ENCODE measurements at regions not wholly inside any gene's neighbourhood (a gene's known extent, or its start where the extent isn't known, plus 50 kb on each side); places are given as distances from the start of the nearest gene placed in this dataset.
"Not testable (repeated sequence)": the region's sequence is repeated elsewhere in the genome, so short reads cannot be mapped to it uniquely, and the experiment has no call there.

- TF ChIP-seq POU6F1 (CRISPR knock-in tag; IDR thresholded peaks at IDR 0.05; ENCODE audit: borderline replicate concordance, low read depth) (no peak), SNAI2 (CRISPR knock-in tag; IDR thresholded peaks at IDR 0.05) (no peak), RARB (CRISPR knock-in tag; IDR thresholded peaks at IDR 0.05) (no peak), ESRRG (CRISPR knock-in tag; IDR thresholded peaks at IDR 0.05) (no peak)
- TF ChIP-seq, protein P1, sequence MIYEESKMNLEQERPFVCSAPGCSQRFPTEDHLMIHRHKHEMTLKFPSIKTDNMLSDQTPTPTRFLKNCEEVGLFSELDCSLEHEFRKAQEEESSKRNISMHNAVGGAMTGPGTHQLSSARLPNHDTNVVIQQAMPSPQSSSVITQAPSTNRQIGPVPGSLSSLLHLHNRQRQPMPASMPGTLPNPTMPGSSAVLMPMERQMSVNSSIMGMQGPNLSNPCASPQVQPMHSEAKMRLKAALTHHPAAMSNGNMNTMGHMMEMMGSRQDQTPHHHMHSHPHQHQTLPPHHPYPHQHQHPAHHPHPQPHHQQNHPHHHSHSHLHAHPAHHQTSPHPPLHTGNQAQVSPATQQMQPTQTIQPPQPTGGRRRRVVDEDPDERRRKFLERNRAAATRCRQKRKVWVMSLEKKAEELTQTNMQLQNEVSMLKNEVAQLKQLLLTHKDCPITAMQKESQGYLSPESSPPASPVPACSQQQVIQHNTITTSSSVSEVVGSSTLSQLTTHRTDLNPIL (CRISPR knock-in tag; IDR thresholded peaks at IDR 0.05; ENCODE audit: low read depth) = no peak
Observed at GRCh38 chr6:74041420-74041819, 345.4 kb downstream of the CD109 start (continued).

- TF ChIP-seq, protein P2, sequence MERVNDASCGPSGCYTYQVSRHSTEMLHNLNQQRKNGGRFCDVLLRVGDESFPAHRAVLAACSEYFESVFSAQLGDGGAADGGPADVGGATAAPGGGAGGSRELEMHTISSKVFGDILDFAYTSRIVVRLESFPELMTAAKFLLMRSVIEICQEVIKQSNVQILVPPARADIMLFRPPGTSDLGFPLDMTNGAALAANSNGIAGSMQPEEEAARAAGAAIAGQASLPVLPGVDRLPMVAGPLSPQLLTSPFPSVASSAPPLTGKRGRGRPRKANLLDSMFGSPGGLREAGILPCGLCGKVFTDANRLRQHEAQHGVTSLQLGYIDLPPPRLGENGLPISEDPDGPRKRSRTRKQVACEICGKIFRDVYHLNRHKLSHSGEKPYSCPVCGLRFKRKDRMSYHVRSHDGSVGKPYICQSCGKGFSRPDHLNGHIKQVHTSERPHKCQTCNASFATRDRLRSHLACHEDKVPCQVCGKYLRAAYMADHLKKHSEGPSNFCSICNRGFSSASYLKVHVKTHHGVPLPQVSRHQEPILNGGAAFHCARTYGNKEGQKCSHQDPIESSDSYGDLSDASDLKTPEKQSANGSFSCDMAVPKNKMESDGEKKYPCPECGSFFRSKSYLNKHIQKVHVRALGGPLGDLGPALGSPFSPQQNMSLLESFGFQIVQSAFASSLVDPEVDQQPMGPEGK (CRISPR knock-in tag; IDR thresholded peaks at IDR 0.05; ENCODE audit: borderline replicate concordance) = no peak
- no peak for TF ChIP-seq BACH2 (CRISPR knock-in tag; IDR thresholded peaks at IDR 0.05; ENCODE audit: borderline replicate concordance)
Observed at GRCh38 chr6:74018825-74019224, 322.8 kb downstream of the CD109 start.

GRCh38 chr6:74015427-74015826 lies 319.4 kb downstream of the CD109 start:
- ATAC-seq = no peak
- no peak for TF ChIP-seq ARNTL (CRISPR knock-in tag; IDR thresholded peaks at IDR 0.05; ENCODE audit: borderline replicate concordance, low read depth)
- TF ChIP-seq, protein P2 (CRISPR knock-in tag; IDR thresholded peaks at IDR 0.05; ENCODE audit: borderline replicate concordance) = no peak
- TF ChIP-seq ZNF70 (CRISPR knock-in tag; IDR thresholded peaks at IDR 0.05) = no peak
- no peak for TF ChIP-seq ZC3H10 (CRISPR knock-in tag; IDR thresholded peaks at IDR 0.05)
- no peak for TF ChIP-seq SNAI2 (CRISPR knock-in tag; IDR thresholded peaks at IDR 0.05)
- no peak for TF ChIP-seq ZFP30 (CRISPR knock-in tag; IDR thresholded peaks at IDR 0.05)

More at GRCh38 chr6:74018825-74019224, 322.8 kb downstream of the CD109 start:
- no peak for ATAC-seq

DNA sequence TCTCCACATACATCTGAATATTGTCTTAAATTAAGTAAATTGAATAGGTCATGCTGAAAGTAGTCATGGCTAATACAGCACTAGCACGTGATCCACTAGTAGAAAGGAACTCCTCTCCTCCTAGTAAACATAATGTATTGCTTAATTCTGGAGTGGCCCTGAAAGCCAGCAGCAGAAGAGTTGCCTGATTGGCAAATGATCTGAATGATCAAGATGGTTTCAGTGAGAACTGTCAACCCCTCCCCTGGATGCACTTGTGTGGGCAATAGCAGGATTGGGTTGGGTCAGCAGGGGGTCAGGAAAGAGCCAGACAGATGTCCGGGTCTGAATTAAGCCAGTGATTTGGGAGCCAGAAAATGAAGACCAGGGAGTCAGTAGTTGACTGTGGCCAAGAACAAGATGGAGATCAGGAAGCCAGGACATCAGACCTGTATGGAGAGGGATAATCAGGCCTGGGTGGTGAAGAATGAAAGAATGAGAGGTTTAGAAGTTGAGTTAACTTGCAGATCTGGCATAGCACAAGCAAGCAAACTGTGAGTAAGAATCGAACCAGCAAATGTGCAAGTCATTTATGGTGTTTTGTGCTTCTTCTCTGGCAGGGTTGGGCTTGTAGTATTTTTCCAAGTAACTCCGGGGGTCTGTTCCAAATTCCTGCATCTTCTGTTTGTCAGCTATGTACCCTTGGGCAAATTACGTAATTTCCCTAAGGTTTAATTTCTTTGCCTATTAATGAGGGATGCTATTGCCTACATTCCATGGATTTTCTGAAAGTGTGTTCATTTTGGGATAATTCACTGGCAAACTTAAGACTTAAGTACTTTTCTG lies 304.9 kb downstream of the CD109 start:
- ATAC-seq = no peak
- TF ChIP-seq, protein P3, sequence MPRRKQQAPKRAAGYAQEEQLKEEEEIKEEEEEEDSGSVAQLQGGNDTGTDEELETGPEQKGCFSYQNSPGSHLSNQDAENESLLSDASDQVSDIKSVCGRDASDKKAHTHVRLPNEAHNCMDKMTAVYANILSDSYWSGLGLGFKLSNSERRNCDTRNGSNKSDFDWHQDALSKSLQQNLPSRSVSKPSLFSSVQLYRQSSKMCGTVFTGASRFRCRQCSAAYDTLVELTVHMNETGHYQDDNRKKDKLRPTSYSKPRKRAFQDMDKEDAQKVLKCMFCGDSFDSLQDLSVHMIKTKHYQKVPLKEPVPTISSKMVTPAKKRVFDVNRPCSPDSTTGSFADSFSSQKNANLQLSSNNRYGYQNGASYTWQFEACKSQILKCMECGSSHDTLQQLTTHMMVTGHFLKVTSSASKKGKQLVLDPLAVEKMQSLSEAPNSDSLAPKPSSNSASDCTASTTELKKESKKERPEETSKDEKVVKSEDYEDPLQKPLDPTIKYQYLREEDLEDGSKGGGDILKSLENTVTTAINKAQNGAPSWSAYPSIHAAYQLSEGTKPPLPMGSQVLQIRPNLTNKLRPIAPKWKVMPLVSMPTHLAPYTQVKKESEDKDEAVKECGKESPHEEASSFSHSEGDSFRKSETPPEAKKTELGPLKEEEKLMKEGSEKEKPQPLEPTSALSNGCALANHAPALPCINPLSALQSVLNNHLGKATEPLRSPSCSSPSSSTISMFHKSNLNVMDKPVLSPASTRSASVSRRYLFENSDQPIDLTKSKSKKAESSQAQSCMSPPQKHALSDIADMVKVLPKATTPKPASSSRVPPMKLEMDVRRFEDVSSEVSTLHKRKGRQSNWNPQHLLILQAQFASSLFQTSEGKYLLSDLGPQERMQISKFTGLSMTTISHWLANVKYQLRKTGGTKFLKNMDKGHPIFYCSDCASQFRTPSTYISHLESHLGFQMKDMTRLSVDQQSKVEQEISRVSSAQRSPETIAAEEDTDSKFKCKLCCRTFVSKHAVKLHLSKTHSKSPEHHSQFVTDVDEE (CRISPR knock-in tag; IDR thresholded peaks at IDR 0.05) = no peak
- TF ChIP-seq TOX (CRISPR knock-in tag; IDR thresholded peaks at IDR 0.05; ENCODE audit: borderline replicate concordance) (no peak), ZFP3 (CRISPR knock-in tag; IDR thresholded peaks at IDR 0.05) (no peak), RARB (CRISPR knock-in tag; IDR thresholded peaks at IDR 0.05) (no peak), ESRRG (CRISPR knock-in tag; IDR thresholded peaks at IDR 0.05) (no peak), ZFP30 (CRISPR knock-in tag; IDR thresholded peaks at IDR 0.05) (no peak), CSDC2 (CRISPR knock-in tag; IDR thresholded peaks at IDR 0.05) (no peak)

- not testable (repeated sequence) for ATAC-seq
Observed at GRCh38 chr6:73990609-73991238, 294.7 kb downstream of the CD109 start.

All from SK-N-SH treated with all-trans-retinoic acid at 6 μM for 48 hours (cell line).